Stomach (tissue), 4 donors: ENCODE measurements at regions not wholly inside any gene's neighbourhood (a gene's known extent, or its start where the extent isn't known, plus 50 kb on each side); places are given as distances from the start of the nearest gene placed in this dataset.
"Not testable (repeated sequence)": the region's sequence is repeated elsewhere in the genome, so short reads cannot be mapped to it uniquely, and the experiment has no call there.

Experiments used
- EP300 ChIP-seq: sonication (generic); formaldehyde crosslinking; IDR thresholded peaks from one replicate; pipeline ENCODE4 v1.6.1; 2017; ENCODE audit warnings: antibody characterized with exemption
- POLR2A ChIP-seq, 4 donors: fragments of 450-650 bp; IDR thresholded peaks; one replicate each; pipeline ENCODE4 v1.6.1; 2016; ENCODE audit warnings: antibody characterized with exemption in 4 of 4, control low read depth in 2 of 4, mild to moderate bottlenecking in 1 of 4, moderate library complexity in 1 of 4
- POLR2AphosphoS5 ChIP-seq, 3 donors: sonication (generic); formaldehyde crosslinking; IDR thresholded peaks; one replicate each; pipeline ENCODE4 v1.6.1; 2016; ENCODE audit warnings: antibody characterized with exemption in 3 of 3
- TF ChIP-seq, protein P1 (sequence below), 7 experiments: fragments of 450-650 bp in 4 of 7; fragments of 200-600 bp in 3 of 7; sonication (generic) in 3 of 7; IDR thresholded peaks; one replicate each; pipeline ENCODE4 v1.5.1; 2016 to 2019; ENCODE audit warnings: antibody characterized with exemption in 7 of 7, control low read depth in 2 of 7, mild to moderate bottlenecking in 1 of 7

DNA sequence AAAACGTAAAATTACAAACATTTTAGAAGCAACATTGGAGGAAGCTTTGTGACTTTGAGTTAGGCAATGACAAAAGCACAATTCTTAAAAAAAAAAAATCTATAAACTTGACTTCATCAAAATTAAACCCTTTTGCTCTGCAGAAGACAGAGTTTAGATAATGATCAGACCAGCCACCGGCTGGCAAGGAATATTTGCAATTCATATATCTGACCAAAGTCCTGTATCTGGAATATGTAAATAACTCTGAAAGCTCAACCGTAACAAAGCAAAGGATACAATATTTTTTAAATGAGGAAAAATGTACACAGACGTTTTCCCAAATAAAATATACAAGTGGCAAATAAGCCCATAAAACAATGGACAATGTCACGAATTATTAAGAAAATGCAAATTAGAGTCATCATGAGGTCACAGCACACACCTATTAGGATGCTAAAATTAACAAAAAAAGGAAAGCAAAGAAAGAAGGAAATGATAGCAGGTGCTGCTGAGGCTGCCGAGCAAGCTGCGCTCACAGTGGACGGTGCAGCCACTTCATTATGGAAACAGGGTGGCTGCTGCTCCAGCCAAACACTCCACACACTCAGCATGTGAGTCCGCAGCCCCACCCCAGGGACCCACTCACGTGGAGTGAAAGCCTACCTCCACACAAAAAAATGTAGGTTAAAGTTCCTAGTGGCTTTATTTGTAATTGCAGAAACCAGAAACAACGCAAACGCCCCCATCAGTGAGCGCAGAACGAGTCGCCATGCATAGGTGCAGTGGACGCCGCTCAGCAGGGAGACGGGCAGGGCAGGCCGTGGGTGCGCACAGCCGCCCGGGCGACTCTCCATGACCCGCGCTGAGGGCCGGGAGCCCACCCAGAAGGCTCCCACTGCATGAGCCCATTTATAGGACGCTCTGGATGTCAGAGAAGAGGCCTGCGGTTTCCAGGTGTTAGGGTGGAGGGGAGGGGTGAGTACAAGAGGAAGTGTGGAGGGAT is 375.4 kb downstream of the ADGRD1 start:
- TF ChIP-seq, protein P1, sequence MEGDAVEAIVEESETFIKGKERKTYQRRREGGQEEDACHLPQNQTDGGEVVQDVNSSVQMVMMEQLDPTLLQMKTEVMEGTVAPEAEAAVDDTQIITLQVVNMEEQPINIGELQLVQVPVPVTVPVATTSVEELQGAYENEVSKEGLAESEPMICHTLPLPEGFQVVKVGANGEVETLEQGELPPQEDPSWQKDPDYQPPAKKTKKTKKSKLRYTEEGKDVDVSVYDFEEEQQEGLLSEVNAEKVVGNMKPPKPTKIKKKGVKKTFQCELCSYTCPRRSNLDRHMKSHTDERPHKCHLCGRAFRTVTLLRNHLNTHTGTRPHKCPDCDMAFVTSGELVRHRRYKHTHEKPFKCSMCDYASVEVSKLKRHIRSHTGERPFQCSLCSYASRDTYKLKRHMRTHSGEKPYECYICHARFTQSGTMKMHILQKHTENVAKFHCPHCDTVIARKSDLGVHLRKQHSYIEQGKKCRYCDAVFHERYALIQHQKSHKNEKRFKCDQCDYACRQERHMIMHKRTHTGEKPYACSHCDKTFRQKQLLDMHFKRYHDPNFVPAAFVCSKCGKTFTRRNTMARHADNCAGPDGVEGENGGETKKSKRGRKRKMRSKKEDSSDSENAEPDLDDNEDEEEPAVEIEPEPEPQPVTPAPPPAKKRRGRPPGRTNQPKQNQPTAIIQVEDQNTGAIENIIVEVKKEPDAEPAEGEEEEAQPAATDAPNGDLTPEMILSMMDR (IDR thresholded peaks at IDR 0.05) = not testable (repeated sequence)
- not testable (repeated sequence) for TF ChIP-seq POLR2AphosphoS5 (IDR thresholded peaks at IDR 0.05); POLR2A (IDR thresholded peaks at IDR 0.05); EP300
